Sigmoid colon (tissue), 6 donors: ENCODE measurements at regions not wholly inside any gene's neighbourhood (a gene's known extent, or its start where the extent isn't known, plus 50 kb on each side); places are given as distances from the start of the nearest gene placed in this dataset.

ENCODE experiments used
- DNase-seq: peaks from one replicate; pipeline ENCODE4 v3.0.0-alpha.2; 2019
- H3K27ac ChIP-seq, 4 donors: fragments of 200-600 bp; sonication (generic); one replicate each; pipeline ENCODE4 v1.5.1; 2016 to 2019; ENCODE audit warnings: mild to moderate bottlenecking in 1 of 4
- H3K27me3 ChIP-seq, 3 donors: fragments of 200-600 bp; sonication (generic); one replicate each; pipeline ENCODE4 v1.5.1; 2019; ENCODE audit warnings: mild to moderate bottlenecking in 1 of 3
- H3K36me3 ChIP-seq, 4 donors: fragments of 200-600 bp; sonication (generic); one replicate each; pipeline ENCODE4 v1.5.1; 2016 to 2019
- H3K4me1 ChIP-seq, 4 donors: fragments of 200-600 bp; sonication (generic); one replicate each; pipeline ENCODE4 v1.5.1; 2017 to 2019
- H3K4me3 ChIP-seq, 4 donors: fragments of 200-600 bp; sonication (generic); one replicate each; pipeline ENCODE4 v1.5.1; 2017 to 2019; ENCODE audit warnings: mild to moderate bottlenecking in 2 of 4, moderate library complexity in 1 of 4
- H3K9me3 ChIP-seq, 4 donors: fragments of 200-600 bp in 3 of 4; sonication (generic) in 3 of 4; one replicate each; pipeline versions ENCODE4 v1.5.1 to v1.6.1; 2013 to 2019
- EP300 ChIP-seq, 4 donors: sonication (generic); formaldehyde crosslinking; IDR thresholded peaks; one replicate each; pipeline ENCODE4 v1.6.1; 2017; ENCODE audit warnings: antibody characterized with exemption in 4 of 4
- POLR2A ChIP-seq, 2 donors: fragments of 450-650 bp; IDR thresholded peaks; one replicate each; pipeline ENCODE4 v1.6.1; 2016; ENCODE audit warnings: antibody characterized with exemption in 2 of 2, mild to moderate bottlenecking in 2 of 2, moderate library complexity in 2 of 2
- POLR2AphosphoS5 ChIP-seq, 4 donors: sonication (generic); formaldehyde crosslinking; IDR thresholded peaks; one replicate each; pipeline ENCODE4 v1.6.1; 2017; ENCODE audit warnings: antibody characterized with exemption in 4 of 4
- WGBS, 2 donors: extraction: QIAGEN DNeasy Blood & Tissue Kit; methylation state at CpG; one replicate each; pipeline ENCODE4 v1.1.7; 2013; 5-methylcytosine and 5-hydroxymethylcytosine counted together
- intact Hi-C: fragments of 100-400 bp; cut with DNase I; formaldehyde crosslinking; loops from one replicate; pipeline ENCODE4 v1.15.1; 2023
- TF ChIP-seq, protein P1 (sequence below), 4 experiments: fragments of 450-650 bp in 3 of 4; fragments of 200-600 bp in 1 of 4; IDR thresholded peaks; one replicate each; pipeline ENCODE4 v1.5.1; 2016 to 2019; ENCODE audit warnings: antibody characterized with exemption in 4 of 4, mild to moderate bottlenecking in 3 of 4, moderate library complexity in 2 of 4
- donor health status: healthy with polysubstance abuse.
- donor health status: healthy.

DNA sequence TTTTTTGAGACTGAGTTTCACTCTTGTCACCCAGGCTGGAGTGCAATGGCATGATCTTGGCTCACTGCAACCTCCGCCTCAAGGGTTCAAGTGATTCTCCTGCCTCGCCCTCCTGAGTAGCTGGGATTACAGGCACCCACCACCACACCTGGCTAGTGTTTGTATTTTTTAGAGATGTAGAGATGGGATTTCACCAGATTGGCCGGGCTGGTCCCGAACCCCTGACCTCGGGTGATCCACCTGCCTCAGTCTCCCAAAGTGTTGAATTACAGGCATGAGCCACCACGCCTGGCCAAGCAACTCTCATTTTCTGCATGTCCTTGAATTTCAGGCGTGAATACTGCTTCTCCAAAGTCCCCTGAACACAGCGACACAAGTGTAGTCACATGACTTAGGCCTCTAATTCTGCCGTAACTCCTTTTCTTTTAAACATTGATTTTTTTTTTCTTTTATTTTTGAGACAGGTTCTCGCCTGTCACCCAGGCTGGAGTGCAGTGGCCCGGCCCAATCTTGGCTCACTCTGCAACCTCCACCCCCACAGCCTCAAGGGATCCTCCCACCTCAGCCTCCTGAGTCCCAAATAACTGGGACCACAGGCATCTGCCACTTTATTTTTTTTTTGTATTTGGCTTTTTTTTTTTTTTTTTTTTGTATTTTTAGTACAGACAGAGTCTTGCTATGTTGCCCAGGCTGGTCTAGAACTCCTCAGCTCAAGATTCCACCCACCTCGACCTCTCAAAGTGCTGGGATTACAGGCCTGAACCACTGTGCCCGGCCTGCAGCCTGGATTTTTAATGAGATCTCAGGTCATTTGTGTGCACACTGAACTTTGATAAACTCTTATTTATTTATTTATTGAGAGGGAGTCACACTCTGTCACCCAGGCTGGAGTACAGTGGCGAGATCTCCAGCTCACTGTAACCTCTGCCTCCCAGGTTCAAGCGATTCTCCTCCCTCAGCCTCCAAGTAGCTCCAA is 124.6 kb downstream of the KCNJ18 start:
- TF ChIP-seq POLR2A (IDR thresholded peaks at IDR 0.05), result no peak
- TF ChIP-seq, protein P1, sequence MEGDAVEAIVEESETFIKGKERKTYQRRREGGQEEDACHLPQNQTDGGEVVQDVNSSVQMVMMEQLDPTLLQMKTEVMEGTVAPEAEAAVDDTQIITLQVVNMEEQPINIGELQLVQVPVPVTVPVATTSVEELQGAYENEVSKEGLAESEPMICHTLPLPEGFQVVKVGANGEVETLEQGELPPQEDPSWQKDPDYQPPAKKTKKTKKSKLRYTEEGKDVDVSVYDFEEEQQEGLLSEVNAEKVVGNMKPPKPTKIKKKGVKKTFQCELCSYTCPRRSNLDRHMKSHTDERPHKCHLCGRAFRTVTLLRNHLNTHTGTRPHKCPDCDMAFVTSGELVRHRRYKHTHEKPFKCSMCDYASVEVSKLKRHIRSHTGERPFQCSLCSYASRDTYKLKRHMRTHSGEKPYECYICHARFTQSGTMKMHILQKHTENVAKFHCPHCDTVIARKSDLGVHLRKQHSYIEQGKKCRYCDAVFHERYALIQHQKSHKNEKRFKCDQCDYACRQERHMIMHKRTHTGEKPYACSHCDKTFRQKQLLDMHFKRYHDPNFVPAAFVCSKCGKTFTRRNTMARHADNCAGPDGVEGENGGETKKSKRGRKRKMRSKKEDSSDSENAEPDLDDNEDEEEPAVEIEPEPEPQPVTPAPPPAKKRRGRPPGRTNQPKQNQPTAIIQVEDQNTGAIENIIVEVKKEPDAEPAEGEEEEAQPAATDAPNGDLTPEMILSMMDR (IDR thresholded peaks at IDR 0.05), result no peak
- no peak for TF ChIP-seq POLR2AphosphoS5 (IDR thresholded peaks at IDR 0.05)
- no peak for TF ChIP-seq EP300 (IDR thresholded peaks at IDR 0.05)
- 78 to 87% methylated on average over 15 of the region's 15 CpGs for WGBS, 2 donors
- intact Hi-C loops, result no loop called here
- no peaks in the 10 kb centered on the region for H3K4me1 ChIP-seq
- H3K4me3 ChIP-seq, result no peak overlapping the region
- H3K27ac ChIP-seq, result no peak overlapping the region
- H3K27me3 ChIP-seq, result no peaks in the 10 kb centered on the region
- no peak for DNase-seq
- H3K36me3 ChIP-seq, result no peaks in the 10 kb centered on the region
- peaks cover 0 to 11% (median 0%) of the 10 kb centered on the region in 4 donors for H3K9me3 ChIP-seq

DNA sequence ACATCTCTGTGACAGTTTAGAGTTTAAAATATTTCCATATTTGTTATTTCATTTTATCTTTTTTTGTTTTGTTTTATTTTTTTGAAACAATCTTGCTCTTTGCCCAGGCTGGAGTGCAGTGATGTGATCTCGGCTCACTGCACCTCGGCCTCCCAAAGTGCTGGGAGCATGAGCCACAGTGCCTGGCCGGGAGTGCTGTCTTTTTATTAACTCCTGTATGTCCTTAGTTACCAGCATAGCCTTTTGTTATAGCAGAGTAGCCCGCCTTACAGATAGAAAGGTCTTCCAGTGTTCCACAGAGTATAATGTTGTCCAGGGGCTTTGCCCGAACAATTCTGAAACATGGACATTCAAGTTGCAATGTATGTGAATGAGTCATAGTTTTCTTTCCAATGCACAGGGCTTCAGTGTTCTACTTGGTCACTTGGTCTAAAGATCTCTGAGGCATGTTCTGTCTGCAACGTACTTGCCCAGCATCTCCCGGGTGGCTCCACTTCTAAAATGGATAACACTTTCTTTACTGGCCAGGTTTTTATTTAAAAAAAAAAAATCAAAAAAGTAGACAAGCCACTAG is 125.6 kb downstream of the KCNJ18 start:
- no peaks in the 10 kb centered on the region for H3K27me3 ChIP-seq
- no peaks in the 10 kb centered on the region for H3K4me1 ChIP-seq
- peaks cover 0 to 11% (median 0%) of the 10 kb centered on the region in 4 donors for H3K9me3 ChIP-seq
- intact Hi-C loops, result no loop called here
- no peak overlapping the region for H3K27ac ChIP-seq
- DNase-seq, result no peak
- TF ChIP-seq, protein P1 (IDR thresholded peaks at IDR 0.05), result no peak
- TF ChIP-seq POLR2A (IDR thresholded peaks at IDR 0.05) (no peak), POLR2AphosphoS5 (IDR thresholded peaks at IDR 0.05) (no peak), EP300 (IDR thresholded peaks at IDR 0.05) (no peak)
- H3K36me3 ChIP-seq, result no peaks in the 10 kb centered on the region
- no peak overlapping the region for H3K4me3 ChIP-seq
- WGBS, 2 donors, result 84 to 86% methylated on average over 7 of the region's 7 CpGs

DNA sequence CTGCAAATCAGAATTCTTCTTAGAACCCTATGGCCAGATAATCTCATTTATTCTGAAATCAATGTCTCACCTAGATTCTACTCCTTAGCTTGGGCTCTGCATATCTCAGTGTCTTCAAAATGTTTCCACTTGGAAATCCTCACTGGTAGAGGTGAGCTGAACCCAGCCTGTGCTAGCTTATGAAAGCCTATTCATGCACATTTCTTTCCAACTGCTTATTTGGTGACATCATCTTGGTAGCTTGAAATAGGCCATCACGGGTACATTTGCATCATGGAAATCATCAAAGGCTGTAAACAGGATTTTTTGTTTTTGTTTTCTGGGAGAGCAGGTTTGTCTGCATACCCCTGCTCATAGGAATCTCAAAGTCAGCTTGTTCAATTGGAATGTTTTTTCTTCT is 130.8 kb downstream of the KCNJ18 start:
- no peaks in the 10 kb centered on the region for H3K36me3 ChIP-seq
- H3K27me3 ChIP-seq, result no peaks in the 10 kb centered on the region
- H3K4me3 ChIP-seq, result no peak overlapping the region
- intact Hi-C loops, result no loop called here
- H3K9me3 ChIP-seq, result no peaks in the 10 kb centered on the region
- 59 to 70% methylated on average over 1 of the region's 1 CpG for WGBS, 2 donors
- no peak for TF ChIP-seq POLR2A (IDR thresholded peaks at IDR 0.05)
- no peak for TF ChIP-seq EP300 (IDR thresholded peaks at IDR 0.05)
- no peak for TF ChIP-seq POLR2AphosphoS5 (IDR thresholded peaks at IDR 0.05)
- TF ChIP-seq, protein P1 (IDR thresholded peaks at IDR 0.05), result no peak
- no peaks in the 10 kb centered on the region for H3K4me1 ChIP-seq
- H3K27ac ChIP-seq, result no peak overlapping the region
- no peak for DNase-seq

DNA sequence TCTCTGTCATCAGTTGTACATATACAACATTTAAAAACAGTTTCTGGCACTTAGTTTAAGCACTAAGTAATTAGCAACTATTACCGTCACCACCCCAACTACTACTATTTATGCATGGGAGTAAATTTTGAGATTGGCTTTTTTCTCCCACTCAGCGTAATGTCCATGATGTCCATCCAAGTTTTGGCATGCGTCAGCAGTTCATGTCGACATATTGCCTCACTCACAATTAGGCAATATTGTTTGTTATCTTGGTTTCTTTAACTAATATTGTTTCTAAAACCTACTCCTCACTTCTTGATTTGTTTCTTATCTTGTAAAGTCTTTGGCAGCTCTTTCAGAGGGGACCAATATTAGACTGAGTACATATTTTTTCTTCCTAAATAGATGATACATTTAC is 131.3 kb downstream of the KCNJ18 start:
- H3K4me1 ChIP-seq, result no peaks in the 10 kb centered on the region
- DNase-seq, result no peak
- no peaks in the 10 kb centered on the region for H3K36me3 ChIP-seq
- TF ChIP-seq POLR2AphosphoS5 (IDR thresholded peaks at IDR 0.05) (no peak), POLR2A (IDR thresholded peaks at IDR 0.05) (no peak), EP300 (IDR thresholded peaks at IDR 0.05) (no peak)
- TF ChIP-seq, protein P1 (IDR thresholded peaks at IDR 0.05), result no peak
- no peak overlapping the region for H3K27ac ChIP-seq
- no peak overlapping the region for H3K4me3 ChIP-seq
- no peaks in the 10 kb centered on the region for H3K9me3 ChIP-seq
- intact Hi-C loops, result no loop called here
- WGBS, 2 donors, result 87 to 88% methylated on average over 4 of the region's 4 CpGs
- peaks cover 0 to 1% (median 0%) of the 10 kb centered on the region in 3 donors for H3K27me3 ChIP-seq
